BJ (cell line): ENCODE measurements at regions not wholly inside any gene's neighbourhood (a gene's known extent, or its start where the extent isn't known, plus 50 kb on each side); places are given as distances from the start of the nearest gene placed in this dataset.

ENCODE experiments used
- CTCF ChIA-PET: fragments of 350-600 bp; formaldehyde crosslinking; extraction: SDS; loops from one replicate; lab custom pipeline; 2021; ENCODE audit warnings: antibody characterized with exemption, inconsistent platforms; lab: Yijun Ruan, JAX
- POLR2A ChIA-PET: fragments of 300-600 bp; sonication (Branson Sonifier 250); formaldehyde crosslinking; extraction: SDS; loops from one replicate; lab custom pipeline; 2021; ENCODE audit warnings: antibody characterized with exemption; lab: Charles Lee
- DNase-seq: peaks from one replicate; pipeline ENCODE4 v3.0.0-alpha.2; 2011; ENCODE audit warnings: low read depth
- H3K27me3 ChIP-seq: 2 replicates; pipeline ENCODE4 v1.6.0; 2011; ENCODE audit warnings: low read length; ENCODE audit not compliant: control insufficient read depth, insufficient read depth
- H3K36me3 ChIP-seq: 2 replicates; pipeline ENCODE4 v1.5.1; 2011; ENCODE audit warnings: low read length; ENCODE audit not compliant: control insufficient read depth, insufficient read depth
- H3K4me3 ChIP-seq: 2 replicates; pipeline ENCODE4 v1.5.1; 2011; ENCODE audit warnings: low read depth, mild to moderate bottlenecking, control low read depth, low read length
- TF ChIP-seq, protein P1 (sequence below): IDR thresholded peaks from 2 replicates; pipeline ENCODE4 v1.5.1; 2011; ENCODE audit warnings: low read depth, mild to moderate bottlenecking, control low read depth, inconsistent platforms, low read length, moderate library complexity; ENCODE audit not compliant: insufficient read depth

GRCh38 chr12:34393086-34393820 is 371.0 kb downstream of the ALG10 start:
- DNase-seq, result no peak
- ChIA-PET CTCF (no interaction called here), POLR2A (no interaction called here)
- TF ChIP-seq, protein P1, sequence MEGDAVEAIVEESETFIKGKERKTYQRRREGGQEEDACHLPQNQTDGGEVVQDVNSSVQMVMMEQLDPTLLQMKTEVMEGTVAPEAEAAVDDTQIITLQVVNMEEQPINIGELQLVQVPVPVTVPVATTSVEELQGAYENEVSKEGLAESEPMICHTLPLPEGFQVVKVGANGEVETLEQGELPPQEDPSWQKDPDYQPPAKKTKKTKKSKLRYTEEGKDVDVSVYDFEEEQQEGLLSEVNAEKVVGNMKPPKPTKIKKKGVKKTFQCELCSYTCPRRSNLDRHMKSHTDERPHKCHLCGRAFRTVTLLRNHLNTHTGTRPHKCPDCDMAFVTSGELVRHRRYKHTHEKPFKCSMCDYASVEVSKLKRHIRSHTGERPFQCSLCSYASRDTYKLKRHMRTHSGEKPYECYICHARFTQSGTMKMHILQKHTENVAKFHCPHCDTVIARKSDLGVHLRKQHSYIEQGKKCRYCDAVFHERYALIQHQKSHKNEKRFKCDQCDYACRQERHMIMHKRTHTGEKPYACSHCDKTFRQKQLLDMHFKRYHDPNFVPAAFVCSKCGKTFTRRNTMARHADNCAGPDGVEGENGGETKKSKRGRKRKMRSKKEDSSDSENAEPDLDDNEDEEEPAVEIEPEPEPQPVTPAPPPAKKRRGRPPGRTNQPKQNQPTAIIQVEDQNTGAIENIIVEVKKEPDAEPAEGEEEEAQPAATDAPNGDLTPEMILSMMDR, result no peak
- no peaks in the 10 kb centered on the region for H3K27me3 ChIP-seq
- no peaks in the 10 kb centered on the region for H3K36me3 ChIP-seq
- no peak overlapping the region for H3K4me3 ChIP-seq

GRCh38 chr12:34393821-34394150 is 371.5 kb downstream of the ALG10 start:
- TF ChIP-seq, protein P1, result no peak
- ChIA-PET CTCF (no interaction called here), POLR2A (no interaction called here)
- H3K4me3 ChIP-seq, result no peak overlapping the region
- H3K36me3 ChIP-seq, result no peaks in the 10 kb centered on the region
- no peak for DNase-seq
- H3K27me3 ChIP-seq, result no peaks in the 10 kb centered on the region

DNA sequence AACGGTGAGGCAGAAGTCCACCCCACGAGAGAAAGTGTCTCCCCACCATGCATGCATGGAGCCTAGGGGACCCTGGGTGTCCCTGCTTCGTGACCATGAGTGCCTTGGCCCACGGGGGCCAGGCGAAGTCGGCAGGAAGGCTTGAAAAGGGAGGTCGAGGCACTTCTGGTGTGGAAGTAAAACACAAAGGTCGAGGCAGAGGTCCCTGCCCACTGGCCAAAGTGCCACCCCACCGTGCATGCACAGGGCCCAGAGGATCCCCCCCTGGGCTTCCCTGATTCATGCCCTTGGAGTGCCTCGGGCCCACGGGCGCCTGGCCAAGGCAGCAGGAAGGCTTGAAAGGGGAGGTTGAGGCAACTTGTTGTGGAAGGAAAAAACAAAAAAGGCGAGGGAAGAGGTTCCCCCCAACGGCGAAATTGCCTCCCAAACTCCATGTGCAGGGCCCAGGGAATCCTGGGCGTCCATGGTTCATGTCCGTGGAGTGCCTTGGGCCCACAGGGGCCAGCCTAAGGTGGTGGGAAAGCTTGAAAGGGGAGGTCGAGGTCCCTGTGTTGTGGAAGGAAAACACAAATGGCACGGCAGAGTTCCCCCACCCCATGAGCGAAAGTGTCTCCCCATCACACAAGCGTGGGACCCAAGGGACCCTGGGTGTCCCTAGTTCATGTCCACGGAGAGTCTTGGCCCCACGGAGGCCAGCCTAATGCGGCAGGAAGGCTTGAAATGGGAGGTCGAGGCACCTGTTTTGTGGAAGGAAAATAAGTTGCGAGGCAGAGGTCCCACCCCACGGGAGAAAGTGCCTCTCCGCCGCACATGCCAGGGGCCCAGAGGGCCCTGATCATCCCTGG is 372.1 kb downstream of the ALG10 start:
- no peak overlapping the region for H3K4me3 ChIP-seq
- H3K36me3 ChIP-seq, result no peaks in the 10 kb centered on the region
- POLR2A ChIA-PET, result no interaction called here
- CTCF ChIA-PET, result no interaction called here
- TF ChIP-seq, protein P1, result no peak
- DNase-seq, result no peak
- no peaks in the 10 kb centered on the region for H3K27me3 ChIP-seq

DNA sequence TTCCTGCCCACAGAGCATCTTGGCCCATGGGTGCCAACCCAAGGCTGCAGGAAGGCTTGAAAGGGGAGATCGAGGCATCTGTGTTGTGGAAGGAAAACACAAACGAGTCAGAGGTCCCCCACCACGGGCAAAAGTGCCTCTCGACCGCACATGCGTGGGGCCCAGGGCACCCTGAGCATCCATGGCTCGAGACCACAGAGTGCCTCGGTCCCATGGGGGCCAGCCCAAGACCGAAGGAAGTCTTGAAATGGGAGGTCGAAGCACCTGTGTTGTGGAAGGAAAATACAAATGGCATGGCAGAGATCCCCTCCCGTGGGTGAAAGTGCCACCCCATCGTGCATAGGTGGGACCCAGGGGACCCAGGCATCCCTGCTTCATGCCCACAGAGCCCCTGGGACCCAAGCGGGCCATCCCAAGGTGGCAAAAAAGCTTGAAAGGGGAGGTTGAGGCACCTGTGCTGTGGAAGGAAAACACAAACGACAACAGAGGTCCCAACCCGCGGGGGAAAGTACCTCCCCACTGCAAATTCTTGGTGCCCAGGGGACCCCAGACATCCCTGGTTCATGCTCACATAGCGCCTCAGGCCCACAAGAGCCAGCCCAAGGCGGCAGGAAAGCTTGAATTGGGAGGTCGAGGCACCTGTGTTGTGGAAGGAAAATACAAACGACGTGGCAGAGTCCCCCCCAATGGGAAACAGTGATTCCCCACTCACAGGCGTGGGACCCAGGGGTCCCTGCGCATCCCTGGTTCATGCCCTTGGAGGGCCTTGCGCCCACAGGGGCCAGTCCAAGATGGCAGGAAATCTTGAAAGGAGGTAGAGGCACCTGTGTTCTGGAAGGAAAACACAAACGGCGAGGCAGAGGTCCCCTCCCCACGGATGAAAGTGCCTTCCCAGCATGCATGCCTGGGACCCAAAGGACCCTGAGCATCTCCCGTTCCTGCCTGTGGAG is 373.0 kb downstream of the ALG10 start:
- TF ChIP-seq, protein P1, result no peak
- no peak for DNase-seq
- no peaks in the 10 kb centered on the region for H3K27me3 ChIP-seq
- CTCF ChIA-PET, result no interaction called here
- POLR2A ChIA-PET, result no interaction called here
- no peak overlapping the region for H3K4me3 ChIP-seq
- H3K36me3 ChIP-seq, result no peaks in the 10 kb centered on the region
